NCI-H82 treated with DMSO at 0.1 percent for 48 hours (cell line): ENCODE measurements at regions not wholly inside any gene's neighbourhood (a gene's known extent, or its start where the extent isn't known, plus 50 kb on each side); places are given as distances from the start of the nearest gene placed in this dataset.
"Not testable (repeated sequence)": the region's sequence is repeated elsewhere in the genome, so short reads cannot be mapped to it uniquely, and the experiment has no call there.

ENCODE experiments used
- DNase-seq: peaks from one replicate; lab custom pipeline; 2025; ENCODE audit not compliant: unreplicated experiment; lab: John Stamatoyannopoulos, UW

DNA sequence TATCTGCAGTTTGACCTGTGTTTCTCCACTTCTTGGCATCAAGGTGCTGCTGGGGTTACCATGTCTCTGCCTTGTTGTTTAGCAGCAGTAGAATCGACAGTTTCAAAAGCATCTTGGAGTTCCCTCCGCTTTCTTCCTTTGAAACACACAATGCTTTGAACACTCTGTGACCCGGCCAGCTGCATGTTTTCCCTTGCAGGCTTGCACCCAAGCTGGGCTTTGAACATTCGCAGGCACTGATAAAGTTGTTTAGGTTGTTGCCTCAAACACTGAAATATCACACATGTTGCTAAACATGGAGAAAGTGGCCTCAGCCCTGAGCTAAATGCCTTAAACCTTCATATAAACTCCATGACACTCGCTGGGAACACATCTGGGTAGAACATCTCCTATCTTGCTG is 251.7 kb downstream of the TSN start:
- no peak for DNase-seq

GRCh38 chr2:122007577-122007976 is 252.1 kb downstream of the TSN start:
- DNase-seq, result no peak

DNA sequence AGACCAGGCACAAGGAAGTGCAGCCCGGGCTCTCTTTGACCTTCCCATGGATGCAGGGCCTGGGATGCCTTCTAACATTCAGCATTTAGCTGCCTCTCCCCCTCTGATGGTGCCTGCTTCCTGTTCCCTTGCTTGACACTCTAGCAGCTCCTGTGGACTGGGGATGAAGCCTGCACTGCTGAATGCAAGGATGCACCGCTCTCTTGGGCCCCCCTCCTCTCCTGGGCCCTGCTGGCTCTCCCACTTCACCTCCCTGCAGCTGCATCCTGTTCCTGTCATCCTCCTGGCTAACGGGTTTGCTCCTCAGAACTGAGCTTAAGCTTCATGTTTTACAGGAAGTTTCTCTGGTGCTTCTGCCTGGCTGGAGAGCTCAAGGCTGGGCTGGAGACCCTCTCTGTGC is 254.1 kb downstream of the TSN start:
- no peak for DNase-seq

GRCh38 chr2:122011493-122012270 is 256.2 kb downstream of the TSN start:
- DNase-seq, result no peak

DNA sequence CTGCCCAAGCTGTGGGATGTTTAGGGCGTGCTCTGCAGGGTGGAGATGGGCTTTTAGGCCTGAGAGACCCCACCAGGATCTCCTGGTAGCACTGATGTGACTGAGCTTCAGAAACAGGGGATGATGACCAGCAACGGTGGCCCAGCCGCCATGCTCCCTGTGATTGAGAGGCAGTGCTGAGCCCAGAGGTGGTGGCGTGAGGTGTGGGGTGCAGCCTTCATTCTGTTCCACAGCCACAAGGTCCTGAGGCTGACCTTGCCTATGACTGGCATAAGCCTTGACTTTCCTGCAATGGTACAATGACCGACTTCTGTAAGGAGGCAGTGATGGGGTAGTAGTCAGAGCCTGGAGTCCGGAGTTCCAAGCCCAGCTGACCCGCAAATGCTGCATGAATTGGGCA is 263.3 kb downstream of the TSN start:
- no peak for DNase-seq

- no peak for DNase-seq
Observed at GRCh38 chr2:122019724-122020123, 264.3 kb downstream of the TSN start.

GRCh38 chr2:122020377-122020776 is 264.9 kb downstream of the TSN start:
- no peak for DNase-seq

DNA sequence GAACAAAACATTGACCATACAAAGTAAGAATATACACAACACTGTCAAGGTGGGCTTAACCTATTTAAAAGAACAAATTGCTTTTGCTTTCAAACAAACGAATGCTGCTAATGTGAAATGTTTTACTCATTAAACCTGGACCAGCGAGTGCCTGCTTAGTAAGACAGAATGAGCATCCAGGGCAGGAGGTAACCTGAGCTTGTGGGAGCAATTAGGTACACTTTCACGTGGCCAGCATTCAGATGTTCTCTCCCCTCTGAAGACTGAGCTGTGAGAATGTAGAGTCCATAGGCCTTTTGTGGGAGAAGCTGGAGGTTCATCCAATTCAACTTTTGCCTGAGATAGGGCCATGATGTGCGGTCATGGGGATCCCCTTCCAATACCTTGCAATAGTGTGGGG is 266.5 kb downstream of the TSN start:
- no peak for DNase-seq

DNA sequence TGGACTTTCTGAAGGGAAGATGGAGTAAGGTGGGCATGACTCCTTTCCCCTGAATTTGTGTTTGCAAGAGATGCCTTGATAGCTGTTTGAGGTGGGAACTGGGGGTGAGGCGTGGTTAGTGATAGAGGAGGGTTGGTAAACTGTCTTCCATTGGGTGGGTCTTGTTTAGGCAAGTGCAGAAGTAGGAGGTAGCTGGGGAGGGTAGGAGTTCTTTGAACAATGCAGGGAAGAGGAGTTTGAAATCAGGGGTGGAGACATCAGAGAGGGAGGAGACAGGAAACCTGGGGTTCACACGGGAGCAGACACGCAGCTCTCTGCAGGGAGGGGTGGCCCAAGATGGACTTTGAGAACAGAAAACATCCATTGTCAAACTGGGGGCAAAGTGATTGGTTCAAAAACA is 267.1 kb downstream of the TSN start:
- DNase-seq, result no peak

GRCh38 chr2:122023059-122023864 is 267.8 kb downstream of the TSN start:
- no peak for DNase-seq

GRCh38 chr2:122027510-122028217 is 272.2 kb downstream of the TSN start:
- DNase-seq, result no peak

DNA sequence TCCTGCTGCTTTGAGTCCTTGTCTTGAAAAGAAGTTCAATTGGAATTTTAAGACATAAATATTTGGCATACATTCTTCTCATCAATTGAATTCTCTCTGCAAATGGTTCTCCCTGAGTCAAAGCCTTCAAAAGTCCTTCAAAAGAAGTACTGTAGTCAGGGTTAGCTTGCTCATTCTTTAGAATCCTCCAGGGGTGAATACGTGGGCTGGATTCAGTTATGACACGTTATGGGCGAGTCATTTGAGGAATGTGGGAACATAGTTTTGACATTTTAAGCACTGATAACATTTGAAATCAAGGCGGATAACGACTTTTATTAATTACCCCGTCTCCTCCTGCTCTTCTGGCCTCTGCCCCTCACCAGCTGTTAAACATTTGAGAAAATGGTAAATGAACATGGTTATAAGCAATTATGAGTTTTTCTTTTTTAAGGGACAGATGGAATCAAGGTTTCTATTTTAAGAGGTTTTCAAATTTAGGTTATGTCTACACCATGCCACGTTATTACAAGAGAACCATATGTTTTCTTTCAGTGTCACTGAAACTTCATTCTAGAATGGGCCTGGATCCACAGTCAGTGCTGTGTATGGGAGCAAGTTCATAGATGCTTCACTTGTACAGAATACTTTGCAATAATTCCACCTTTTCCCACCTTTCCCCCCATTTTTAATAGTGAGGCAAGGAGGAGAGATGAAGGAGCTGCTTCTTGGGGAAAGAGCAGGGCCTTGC is 273.1 kb downstream of the TSN start:
- no peak for DNase-seq

- peak; percentile 40 for DNase-seq
Observed at GRCh38 chr2:122029456-122029855, 274.0 kb downstream of the TSN start.

- peak; percentile 51 for DNase-seq
Observed at GRCh38 chr2:122029945-122030344, 274.5 kb downstream of the TSN start.

- peak; percentile 63 for DNase-seq
Observed at GRCh38 chr2:122031544-122032263, 276.3 kb downstream of the TSN start.

DNA sequence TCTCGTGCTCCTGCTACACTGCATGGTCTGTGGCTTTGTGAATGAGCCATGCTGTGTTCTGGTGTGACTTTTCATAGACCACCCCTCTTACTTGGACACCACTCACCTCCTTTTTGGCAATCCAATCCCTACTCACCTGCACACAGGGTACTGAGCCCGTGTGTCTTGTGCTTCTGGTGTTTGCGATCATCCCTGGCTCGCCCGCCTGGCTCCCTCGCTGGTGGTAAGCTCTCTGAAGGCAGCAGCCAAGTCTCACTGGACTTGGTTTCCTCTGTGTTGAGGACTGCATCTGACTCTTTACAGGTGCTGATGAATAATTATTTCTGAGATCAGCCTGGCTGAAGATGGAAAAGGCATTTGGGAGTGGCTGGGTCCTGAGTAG is 276.8 kb downstream of the TSN start:
- DNase-seq, result no peak

- no peak for DNase-seq
Observed at GRCh38 chr2:122033778-122034177, 278.3 kb downstream of the TSN start.

- no peak for DNase-seq
Observed at GRCh38 chr2:122034344-122034743, 278.9 kb downstream of the TSN start.

GRCh38 chr2:122034777-122035176 is 279.3 kb downstream of the TSN start:
- DNase-seq, result peak; percentile 80

- not testable (repeated sequence) for DNase-seq
Observed at GRCh38 chr2:122038816-122039215, 283.4 kb downstream of the TSN start.
